Activated CD4-positive, alpha-beta T cell treated with anti-CD3 and anti-CD28 coated beads for 36 hours (primary cell): ENCODE measurements at regions not wholly inside any gene's neighbourhood (a gene's known extent, or its start where the extent isn't known, plus 50 kb on each side); places are given as distances from the start of the nearest gene placed in this dataset.
"Not testable (repeated sequence)": the region's sequence is repeated elsewhere in the genome, so short reads cannot be mapped to it uniquely, and the experiment has no call there.

Experiments
- ATAC-seq: fragments of 200-7000 bp; cut with Tn5 transposase; one replicate; pipeline ENCODE4 v1.10.0; 2021; ENCODE audit warnings: mild to moderate bottlenecking, moderate library complexity
- CTCF ChIA-PET: fragments of 350-600 bp; sonication (Branson Sonifier 250); formaldehyde crosslinking; loops from one replicate; lab custom pipeline; 2021; ENCODE audit warnings: antibody characterized with exemption; lab: Charles Lee
- POLR2A ChIA-PET: fragments of 350-600 bp; sonication (Branson Sonifier 250); formaldehyde crosslinking; loops from one replicate; lab custom pipeline; 2021; ENCODE audit warnings: antibody characterized with exemption, inconsistent platforms; lab: Charles Lee
- DNase-seq: peaks from one replicate; pipeline ENCODE4 v3.0.0-alpha.2; 2020
- H3K27ac Mint-ChIP-seq: one replicate; pipeline ENCODE4 v1.8.0; 2021; ENCODE audit warnings: mixed read lengths
- H3K27me3 Mint-ChIP-seq: one replicate; pipeline ENCODE4 v1.8.0; 2021; ENCODE audit warnings: mixed read lengths
- H3K36me3 Mint-ChIP-seq: one replicate; pipeline ENCODE4 v1.8.0; 2021; ENCODE audit warnings: low read depth, mixed read lengths
- H3K4me1 Mint-ChIP-seq: one replicate; pipeline ENCODE4 v1.8.0; 2021; ENCODE audit warnings: mixed read lengths
- H3K4me3 Mint-ChIP-seq: one replicate; pipeline ENCODE4 v1.8.0; 2021; ENCODE audit warnings: mild to moderate bottlenecking, moderate library complexity, mixed read lengths
- H3K9me3 Mint-ChIP-seq: one replicate; pipeline ENCODE4 v1.8.0; 2021; ENCODE audit warnings: low read depth, mixed read lengths
- intact Hi-C, 2 experiments: fragments of 100-400 bp; cut with DNase I in 1 of 2; cut with micrococcal nuclease in 1 of 2; formaldehyde crosslinking; loops; one replicate each; pipeline versions ENCODE4 v1.14.2 to v1.15.1; 2022 to 2024; cut with DNase I, micrococcal nuclease

GRCh38 chr2:150256736-150257135, 230.7 kb downstream of the RND3 start:
- no peak overlapping the region for H3K27ac Mint-ChIP-seq
- H3K4me1 Mint-ChIP-seq, result no peaks in the 10 kb centered on the region
- ATAC-seq (no peak), DNase-seq (no peak)
- no peak overlapping the region for H3K4me3 Mint-ChIP-seq
- intact Hi-C loops, result no loop called here
- CTCF ChIA-PET, result no interaction called here
- POLR2A ChIA-PET, result no interaction called here
- no peaks in the 10 kb centered on the region for H3K36me3 Mint-ChIP-seq
- no peaks in the 10 kb centered on the region for H3K9me3 Mint-ChIP-seq
- no peaks in the 10 kb centered on the region for H3K27me3 Mint-ChIP-seq

GRCh38 chr2:150255528-150255927, 231.9 kb downstream of the RND3 start:
- ATAC-seq (no peak), DNase-seq (no peak)
- Mint-ChIP-seq H3K27me3 (no peaks in the 10 kb centered on the region), H3K36me3 (no peaks in the 10 kb centered on the region), H3K27ac (no peak overlapping the region), H3K4me1 (no peaks in the 10 kb centered on the region), H3K4me3 (no peak overlapping the region), H3K9me3 (no peaks in the 10 kb centered on the region)
- intact Hi-C loops, result no loop called here
- CTCF ChIA-PET, result no interaction called here
- POLR2A ChIA-PET, result no interaction called here

GRCh38 chr2:150249735-150250134, 237.7 kb downstream of the RND3 start:
- H3K27ac Mint-ChIP-seq, POLR2A ChIA-PET, H3K9me3 Mint-ChIP-seq, H3K27me3 Mint-ChIP-seq, CTCF ChIA-PET, H3K36me3 Mint-ChIP-seq, DNase-seq, H3K4me1 Mint-ChIP-seq, ATAC-seq, intact Hi-C loops, H3K4me3 Mint-ChIP-seq: not testable (repeated sequence)

- intact Hi-C loops, result no loop called here
- POLR2A ChIA-PET, result no interaction called here
Observed at GRCh38 chr2:150247481-150247880, 240.0 kb downstream of the RND3 start.

GRCh38 chr2:150234787-150235446, 252.6 kb downstream of the RND3 start:
- no peak for DNase-seq
- ChIA-PET POLR2A (interaction anchor here (0.6 kb wide), 1 partner anchor 193 kb away, joined by 3 read pairs; no protein-coding TSS in a partner anchor), CTCF (no interaction called here)
- Mint-ChIP-seq H3K4me3 (no peak overlapping the region), H3K36me3 (no peaks in the 10 kb centered on the region), H3K27ac (no peak overlapping the region), H3K27me3 (no peaks in the 10 kb centered on the region), H3K9me3 (no peaks in the 10 kb centered on the region), H3K4me1 (no peaks in the 10 kb centered on the region)
- ATAC-seq, result no peak
- intact Hi-C loops, result no loop called here

More at GRCh38 chr2:150247481-150247880, 240.0 kb downstream of the RND3 start:
- H3K4me1 Mint-ChIP-seq, result no peaks in the 10 kb centered on the region
- H3K9me3 Mint-ChIP-seq, result no peaks in the 10 kb centered on the region
- H3K27me3 Mint-ChIP-seq, result no peaks in the 10 kb centered on the region
- H3K36me3 Mint-ChIP-seq, result no peaks in the 10 kb centered on the region
- H3K4me3 Mint-ChIP-seq, result no peak overlapping the region
- ATAC-seq (no peak), DNase-seq (no peak)
- CTCF ChIA-PET, result no interaction called here
- H3K27ac Mint-ChIP-seq, result no peak overlapping the region

- ATAC-seq, result no peak
- Mint-ChIP-seq H3K27ac (no peak overlapping the region), H3K4me3 (no peak overlapping the region), H3K36me3 (no peaks in the 10 kb centered on the region), H3K27me3 (no peaks in the 10 kb centered on the region), H3K9me3 (no peaks in the 10 kb centered on the region), H3K4me1 (no peaks in the 10 kb centered on the region)
- no peak for DNase-seq
- CTCF ChIA-PET, result no interaction called here
- intact Hi-C loops, result no loop called here
- POLR2A ChIA-PET, result no interaction called here
Observed at GRCh38 chr2:150232871-150233270, 254.6 kb downstream of the RND3 start.

GRCh38 chr2:150232321-150232720, 255.1 kb downstream of the RND3 start:
- Mint-ChIP-seq H3K27ac (no peak overlapping the region), H3K27me3 (no peaks in the 10 kb centered on the region), H3K4me1 (no peaks in the 10 kb centered on the region), H3K9me3 (no peaks in the 10 kb centered on the region), H3K4me3 (no peak overlapping the region), H3K36me3 (no peaks in the 10 kb centered on the region)
- DNase-seq, result no peak
- ChIA-PET POLR2A (no interaction called here), CTCF (no interaction called here)
- no peak for ATAC-seq
- intact Hi-C loops, result no loop called here

- Mint-ChIP-seq H3K9me3 (no peaks in the 10 kb centered on the region), H3K36me3 (no peaks in the 10 kb centered on the region), H3K4me3 (no peak overlapping the region), H3K27me3 (no peaks in the 10 kb centered on the region), H3K27ac (no peak overlapping the region), H3K4me1 (no peaks in the 10 kb centered on the region)
- ATAC-seq (no peak), DNase-seq (no peak)
- CTCF ChIA-PET, result interaction anchor here (0.7 kb wide), 1 partner anchor 124 kb away, joined by 3 read pairs; no protein-coding TSS in a partner anchor
- POLR2A ChIA-PET, result no interaction called here
- intact Hi-C loops, result no loop called here
Observed at GRCh38 chr2:150230616-150231015, 256.9 kb downstream of the RND3 start.

GRCh38 chr2:150230004-150230403, 257.5 kb downstream of the RND3 start:
- no peaks in the 10 kb centered on the region for H3K36me3 Mint-ChIP-seq
- POLR2A ChIA-PET, result no interaction called here
- no peak for ATAC-seq
- no peak overlapping the region for H3K27ac Mint-ChIP-seq
- no peaks in the 10 kb centered on the region for H3K4me1 Mint-ChIP-seq
- no peak for DNase-seq
- no peak overlapping the region for H3K4me3 Mint-ChIP-seq
- H3K27me3 Mint-ChIP-seq, result no peaks in the 10 kb centered on the region
- CTCF ChIA-PET, result interaction anchor here (0.7 to 0.8 kb wide), 2 partner anchors 123 to 239 kb away, joined by 3 read pairs; no protein-coding TSS in a partner anchor
- H3K9me3 Mint-ChIP-seq, result no peaks in the 10 kb centered on the region
- intact Hi-C loops, result no loop called here

GRCh38 chr2:150228936-150229335, 258.5 kb downstream of the RND3 start:
- H3K4me3 Mint-ChIP-seq, result no peak overlapping the region
- peaks cover 2% of the 10 kb centered on the region for H3K9me3 Mint-ChIP-seq
- intact Hi-C loops, result no loop called here
- CTCF ChIA-PET, result no interaction called here
- DNase-seq (no peak), ATAC-seq (no peak)
- POLR2A ChIA-PET, result no interaction called here
- no peaks in the 10 kb centered on the region for H3K27me3 Mint-ChIP-seq
- H3K27ac Mint-ChIP-seq, result no peak overlapping the region
- H3K36me3 Mint-ChIP-seq, result no peaks in the 10 kb centered on the region
- no peaks in the 10 kb centered on the region for H3K4me1 Mint-ChIP-seq

- no peak overlapping the region for H3K4me3 Mint-ChIP-seq
- ChIA-PET POLR2A (no interaction called here), CTCF (no interaction called here)
- H3K27ac Mint-ChIP-seq, result no peak overlapping the region
- H3K4me1 Mint-ChIP-seq, result no peaks in the 10 kb centered on the region
- no peaks in the 10 kb centered on the region for H3K36me3 Mint-ChIP-seq
- intact Hi-C loops, result no loop called here
- no peaks in the 10 kb centered on the region for H3K27me3 Mint-ChIP-seq
- peaks cover 2% of the 10 kb centered on the region for H3K9me3 Mint-ChIP-seq
- ATAC-seq, result no peak
- DNase-seq, result no peak
Observed at GRCh38 chr2:150225030-150225429, 262.4 kb downstream of the RND3 start.

- ChIA-PET CTCF (no interaction called here), POLR2A (no interaction called here)
- no peak overlapping the region for H3K27ac Mint-ChIP-seq
- no peaks in the 10 kb centered on the region for H3K36me3 Mint-ChIP-seq
- H3K27me3 Mint-ChIP-seq, result no peaks in the 10 kb centered on the region
- intact Hi-C loops, result no loop called here
- no peak for ATAC-seq
- DNase-seq, result no peak
- no peak overlapping the region for H3K4me3 Mint-ChIP-seq
- H3K9me3 Mint-ChIP-seq, result peaks cover 2% of the 10 kb centered on the region
- no peaks in the 10 kb centered on the region for H3K4me1 Mint-ChIP-seq
Observed at GRCh38 chr2:150224321-150224720, 263.1 kb downstream of the RND3 start.
